Endothelial cell of umbilical vein (primary cell): ENCODE measurements at regions not wholly inside any gene's neighbourhood (a gene's known extent, or its start where the extent isn't known, plus 50 kb on each side); places are given as distances from the start of the nearest gene placed in this dataset.

ENCODE experiments used
- BruUV-seq: library from RNA; stranded (reverse); fragments of 400-500 nt; replicated peaks from 2 replicates; lab custom pipeline; 2021; lab: Mats Ljungman, UMichigan
- CTCF ChIA-PET: fragments of 300-600, 350-600 bp; sonication (Branson Sonifier 250); formaldehyde crosslinking; loops from one replicate; lab custom pipeline; 2021; ENCODE audit warnings: antibody characterized with exemption, inconsistent platforms; lab: Charles Lee
- POLR2A ChIA-PET: fragments of 300-600, 350-600 bp; sonication (Branson Sonifier 250); formaldehyde crosslinking; loops from one replicate; lab custom pipeline; 2021; ENCODE audit warnings: antibody characterized with exemption, inconsistent platforms; lab: Charles Lee
- DNase-seq: peaks from one replicate; pipeline ENCODE4 v3.0.0-alpha.2; 2011; ENCODE audit warnings: low read depth, low spot score
- FAIRE-seq: peaks from 2 replicates; lab custom pipeline; 2011; peaks lifted over from hg19 to GRCh38; lab: Jason Lieb, UNC
- H2AFZ ChIP-seq: 2 replicates; pipeline ENCODE4 v1.6.0; 2012; ENCODE audit warnings: low read depth, low read length, control low read depth, inconsistent platforms
- H3K27ac ChIP-seq: 2 replicates; pipeline ENCODE4 v1.5.1; 2011; ENCODE audit warnings: low read depth, mild to moderate bottlenecking, control low read depth, low read length, moderate library complexity; ENCODE audit not compliant: insufficient read depth
- H3K27me3 ChIP-seq, 2 experiments: 2 replicates each; pipeline versions ENCODE4 v1.6.0 to v1.6.1; 2011; ENCODE audit warnings: low read length in 2 of 2, mixed read lengths in 1 of 2; ENCODE audit not compliant: control insufficient read depth in 2 of 2, insufficient read depth in 2 of 2
- H3K36me3 ChIP-seq, 2 experiments: 2 replicates in 1 of 2; 3 replicates in 1 of 2; pipeline ENCODE4 v1.5.1; 2011; ENCODE audit warnings: low read length in 2 of 2, mild to moderate bottlenecking in 1 of 2, moderate library complexity in 1 of 2; ENCODE audit not compliant: control insufficient read depth in 2 of 2, insufficient read depth in 2 of 2; ENCODE audit errors: extremely low read depth in 1 of 2
- H3K4me1 ChIP-seq: 3 replicates; pipeline ENCODE4 v1.5.1; 2011; ENCODE audit warnings: mild to moderate bottlenecking, low read length; ENCODE audit not compliant: control insufficient read depth, insufficient read depth; ENCODE audit errors: extremely low read depth
- H3K4me2 ChIP-seq: 2 replicates; pipeline ENCODE4 v1.6.1; 2011; ENCODE audit warnings: low read length, control low read depth, mixed read lengths; ENCODE audit not compliant: insufficient read depth
- H3K4me3 ChIP-seq, 3 experiments: fragments of 200-600 bp in 1 of 3; sonication (generic), shearing (Covaris generic) in 1 of 3; replicated peaks in 1 of 3; 2 replicates each; pipeline ENCODE4 v1.5.1; 2011 to 2016; ENCODE audit warnings: control low read depth in 3 of 3, low read length in 3 of 3, mild to moderate bottlenecking in 2 of 3, inconsistent platforms in 1 of 3, low read depth in 1 of 3, moderate library complexity in 1 of 3; ENCODE audit not compliant: insufficient read depth in 1 of 3
- H3K79me2 ChIP-seq: 2 replicates; pipeline ENCODE4 v1.6.0; 2012; ENCODE audit warnings: low read length, inconsistent platforms; ENCODE audit not compliant: control insufficient read depth, insufficient read depth
- H3K9ac ChIP-seq: replicated peaks from 2 replicates; pipeline ENCODE3; 2011; ENCODE audit warnings: low read length, control low read depth; ENCODE audit not compliant: insufficient read depth; ENCODE audit errors: extremely low read depth
- H3K9me1 ChIP-seq: replicated peaks from 3 replicates; pipeline ENCODE4 v1.6.0; 2011; ENCODE audit warnings: mild to moderate bottlenecking, low read length; ENCODE audit not compliant: control insufficient read depth, insufficient read depth; ENCODE audit errors: extremely low read depth
- H3K9me3 ChIP-seq: replicated peaks from 2 replicates; pipeline ENCODE4 v1.5.1; 2012; ENCODE audit warnings: low read length, inconsistent platforms; ENCODE audit not compliant: control insufficient read depth, insufficient read depth
- H4K20me1 ChIP-seq: replicated peaks from 2 replicates; pipeline ENCODE3; 2011; ENCODE audit warnings: mild to moderate bottlenecking, low read length; ENCODE audit not compliant: control insufficient read depth, insufficient read depth; ENCODE audit errors: extremely low read depth
- EZH2 ChIP-seq: IDR thresholded peaks from 2 replicates; pipeline ENCODE4 v1.6.1; 2012; ENCODE audit warnings: borderline replicate concordance, low read depth, mild to moderate bottlenecking, moderate library complexity, low read length, inconsistent platforms; ENCODE audit not compliant: severe bottlenecking
- FOS ChIP-seq: IDR thresholded peaks from 2 replicates; pipeline ENCODE4 v1.6.1; 2011; ENCODE audit warnings: mild to moderate bottlenecking, low read length, moderate library complexity, borderline replicate concordance; ENCODE audit not compliant: insufficient read depth
- GATA2 ChIP-seq: IDR thresholded peaks from 2 replicates; pipeline ENCODE4 v1.7.0; 2011; ENCODE audit warnings: low read depth, mild to moderate bottlenecking, moderate library complexity, mixed read lengths, low read length; ENCODE audit not compliant: insufficient read length, insufficient read depth
- JUN ChIP-seq: IDR thresholded peaks from 2 replicates; pipeline ENCODE4 v1.6.1; 2011; ENCODE audit warnings: borderline replicate concordance, low read depth; ENCODE audit not compliant: insufficient read length, insufficient read depth
- MYC ChIP-seq: IDR thresholded peaks from one replicate; pipeline ENCODE4 v1.6.1; 2011; ENCODE audit warnings: mild to moderate bottlenecking, low read depth, low read length
- POLR2A ChIP-seq: IDR thresholded peaks from 2 replicates; pipeline ENCODE4 v1.6.1; 2012; ENCODE audit warnings: low read depth, mild to moderate bottlenecking, control low read depth, low read length
- POLR2AphosphoS5 ChIP-seq: IDR thresholded peaks from 2 replicates; pipeline ENCODE4 v1.6.1; 2012; ENCODE audit warnings: low read depth, mild to moderate bottlenecking, control low read depth, low read length, moderate library complexity; ENCODE audit not compliant: insufficient read depth
- dilution Hi-C: fragments of 300-500 bp; cut with MboI; formaldehyde crosslinking; loops from one replicate; pipeline ENCODE4 v1.15.0; 2019; ENCODE audit warnings: low sequenced_read_pairs; ENCODE audit not compliant: extremely low pct_ligation_motif_present
- intact Hi-C: fragments of 100-400 bp; cut with micrococcal nuclease; formaldehyde crosslinking; loops from one replicate; pipeline ENCODE4 v1.10.0; 2022
- TF ChIP-seq, protein P1 (sequence below), 2 donors: IDR thresholded peaks; 1 replicate in 1 of 2; 2 replicates in 1 of 2; pipeline ENCODE4 v1.5.1; 2011; ENCODE audit warnings: low read length in 2 of 2, mild to moderate bottlenecking in 2 of 2, moderate library complexity in 2 of 2, control low read depth in 1 of 2, inconsistent platforms in 1 of 2, low read depth in 1 of 2; ENCODE audit not compliant: insufficient read depth in 1 of 2; ENCODE audit errors: extremely low read depth in 1 of 2
- TF ChIP-seq, protein P2 (sequence below): IDR thresholded peaks from 2 replicates; pipeline ENCODE4 v1.6.1; 2011; ENCODE audit not compliant: insufficient read depth, insufficient read length

DNA sequence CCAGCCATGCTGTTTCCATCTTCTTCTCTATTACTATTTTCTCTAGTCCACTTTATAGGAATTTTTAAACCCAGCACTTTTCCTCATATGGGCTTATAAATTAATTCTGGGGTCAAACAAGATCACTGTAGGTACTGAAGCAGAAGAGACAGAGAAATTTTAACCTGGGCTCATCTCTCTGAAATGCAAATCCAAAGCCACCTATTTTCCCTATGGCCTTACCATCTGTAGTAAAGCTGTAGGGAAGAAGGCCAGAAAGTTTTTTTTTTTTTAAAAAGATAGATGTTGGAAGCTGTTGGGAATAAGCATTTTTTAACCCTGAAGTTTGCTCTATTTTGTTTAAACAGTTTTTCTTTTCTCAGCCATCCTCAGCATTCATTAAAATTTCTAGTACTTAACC lies 367.4 kb downstream of the CD109 start:
- intact Hi-C loops: no loop called here
- dilution Hi-C loops: no loop called here
- no peak overlapping the region for H2AFZ ChIP-seq
- H3K27me3 ChIP-seq: peaks cover 1 to 5% of the 10 kb centered on the region in 2 experiments
- CTCF ChIA-PET: interaction anchor here (1.5 kb wide), 1 partner anchor 1146 kb away, joined by 3 read pairs; no protein-coding TSS in a partner anchor
- H3K36me3 ChIP-seq: no peaks in the 10 kb centered on the region
- H3K4me3 ChIP-seq: no peak overlapping the region
- no peak for TF ChIP-seq FOS
- no peak for TF ChIP-seq POLR2A
- TF ChIP-seq POLR2AphosphoS5: no peak
- TF ChIP-seq MYC: no peak
- no peak for TF ChIP-seq EZH2
- TF ChIP-seq GATA2: no peak
- TF ChIP-seq, protein P1, sequence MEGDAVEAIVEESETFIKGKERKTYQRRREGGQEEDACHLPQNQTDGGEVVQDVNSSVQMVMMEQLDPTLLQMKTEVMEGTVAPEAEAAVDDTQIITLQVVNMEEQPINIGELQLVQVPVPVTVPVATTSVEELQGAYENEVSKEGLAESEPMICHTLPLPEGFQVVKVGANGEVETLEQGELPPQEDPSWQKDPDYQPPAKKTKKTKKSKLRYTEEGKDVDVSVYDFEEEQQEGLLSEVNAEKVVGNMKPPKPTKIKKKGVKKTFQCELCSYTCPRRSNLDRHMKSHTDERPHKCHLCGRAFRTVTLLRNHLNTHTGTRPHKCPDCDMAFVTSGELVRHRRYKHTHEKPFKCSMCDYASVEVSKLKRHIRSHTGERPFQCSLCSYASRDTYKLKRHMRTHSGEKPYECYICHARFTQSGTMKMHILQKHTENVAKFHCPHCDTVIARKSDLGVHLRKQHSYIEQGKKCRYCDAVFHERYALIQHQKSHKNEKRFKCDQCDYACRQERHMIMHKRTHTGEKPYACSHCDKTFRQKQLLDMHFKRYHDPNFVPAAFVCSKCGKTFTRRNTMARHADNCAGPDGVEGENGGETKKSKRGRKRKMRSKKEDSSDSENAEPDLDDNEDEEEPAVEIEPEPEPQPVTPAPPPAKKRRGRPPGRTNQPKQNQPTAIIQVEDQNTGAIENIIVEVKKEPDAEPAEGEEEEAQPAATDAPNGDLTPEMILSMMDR (IDR thresholded peaks at IDR 0.05; ENCODE audit: extremely low read depth in 1 of 2, insufficient read depth in 1 of 2, low read depth in 1 of 2, low read length in 2 of 2): no peak
- TF ChIP-seq JUN: no peak
- TF ChIP-seq, protein P2, sequence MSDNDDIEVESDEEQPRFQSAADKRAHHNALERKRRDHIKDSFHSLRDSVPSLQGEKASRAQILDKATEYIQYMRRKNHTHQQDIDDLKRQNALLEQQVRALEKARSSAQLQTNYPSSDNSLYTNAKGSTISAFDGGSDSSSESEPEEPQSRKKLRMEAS: no peak
- H4K20me1 ChIP-seq: no peaks in the 10 kb centered on the region
- no peak for DNase-seq
- POLR2A ChIA-PET: no interaction called here
- H3K9me3 ChIP-seq: no peaks in the 10 kb centered on the region
- FAIRE-seq: no peak
- H3K27ac ChIP-seq: no peak overlapping the region
- no peaks in the 10 kb centered on the region for H3K79me2 ChIP-seq
- H3K9ac ChIP-seq: no peak overlapping the region
- H3K9me1 ChIP-seq: no peaks in the 10 kb centered on the region
- BruUV-seq: no TSS peak
- no peaks in the 10 kb centered on the region for H3K4me1 ChIP-seq
- H3K4me2 ChIP-seq: no peak overlapping the region
